Mucosa of descending colon (tissue), 3 donors: ENCODE measurements at regions not wholly inside any gene's neighbourhood (a gene's known extent, or its start where the extent isn't known, plus 50 kb on each side); places are given as distances from the start of the nearest gene placed in this dataset.

Source experiments
- ATAC-seq: fragments of 200-7000 bp; cut with Tn5 transposase; one replicate; pipeline ENCODE4 v1.9.1; 2020; ENCODE audit warnings: mild to moderate bottlenecking, moderate library complexity
- DNase-seq, 3 donors: peaks; one replicate each; pipeline ENCODE4 v3.0.0-alpha.2; 2020
- H3K36me3 ChIP-seq: fragments of 200-600 bp; one replicate; pipeline ENCODE4 v1.8.0; 2021; ENCODE audit warnings: low read depth, mild to moderate bottlenecking
- H3K4me1 ChIP-seq: fragments of 200-600 bp; one replicate; pipeline ENCODE4 v1.8.0; 2021; ENCODE audit warnings: low read depth, mild to moderate bottlenecking
- H3K4me3 ChIP-seq: fragments of 200-600 bp; one replicate; pipeline ENCODE4 v1.8.0; 2021; ENCODE audit warnings: mild to moderate bottlenecking
- H3K9me3 ChIP-seq: fragments of 200-600 bp; one replicate; pipeline ENCODE4 v1.8.0; 2021; ENCODE audit warnings: mild to moderate bottlenecking
- CTCF ChIP-seq: fragments of 200-600 bp; IDR thresholded peaks from one replicate; pipeline ENCODE4 v1.8.0; 2022; ENCODE audit warnings: antibody characterized with exemption, mild to moderate bottlenecking
- intact Hi-C, 2 donors: fragments of 100-400 bp; cut with DNase I in 1 of 2; cut with micrococcal nuclease in 1 of 2; formaldehyde crosslinking; loops; one replicate each; pipeline versions ENCODE4 v1.11.0 to v1.11.1; 2022; cut with DNase I, micrococcal nuclease
- donor health status: DM: no; HTN: no; CAD: no; lungs with moderate emphysema.
- donor health status: DM: no; HTN: no; CAD: no.
- donor health status: DM: no; HTN: yes; CAD: no.

- no peaks in the 10 kb centered on the region for H3K36me3 ChIP-seq
- DNase-seq (no peak), ATAC-seq (no peak)
- H3K4me3 ChIP-seq, result no peak overlapping the region
- intact Hi-C loops, result no loop called here
- H3K4me1 ChIP-seq, result no peaks in the 10 kb centered on the region
- H3K9me3 ChIP-seq, result no peaks in the 10 kb centered on the region
- TF ChIP-seq CTCF, result no peak
Measured at GRCh38 chr22:48808038-48808960, 1019.4 kb downstream of the BRD1 start.

GRCh38 chr22:48807155-48807554 lies 1020.5 kb downstream of the BRD1 start:
- Histone ChIP-seq H3K9me3 (no peaks in the 10 kb centered on the region), H3K4me3 (no peak overlapping the region), H3K4me1 (no peaks in the 10 kb centered on the region), H3K36me3 (no peaks in the 10 kb centered on the region)
- intact Hi-C loops, result no loop called here
- no peak for TF ChIP-seq CTCF
- ATAC-seq, result no peak
- no peak for DNase-seq

DNA sequence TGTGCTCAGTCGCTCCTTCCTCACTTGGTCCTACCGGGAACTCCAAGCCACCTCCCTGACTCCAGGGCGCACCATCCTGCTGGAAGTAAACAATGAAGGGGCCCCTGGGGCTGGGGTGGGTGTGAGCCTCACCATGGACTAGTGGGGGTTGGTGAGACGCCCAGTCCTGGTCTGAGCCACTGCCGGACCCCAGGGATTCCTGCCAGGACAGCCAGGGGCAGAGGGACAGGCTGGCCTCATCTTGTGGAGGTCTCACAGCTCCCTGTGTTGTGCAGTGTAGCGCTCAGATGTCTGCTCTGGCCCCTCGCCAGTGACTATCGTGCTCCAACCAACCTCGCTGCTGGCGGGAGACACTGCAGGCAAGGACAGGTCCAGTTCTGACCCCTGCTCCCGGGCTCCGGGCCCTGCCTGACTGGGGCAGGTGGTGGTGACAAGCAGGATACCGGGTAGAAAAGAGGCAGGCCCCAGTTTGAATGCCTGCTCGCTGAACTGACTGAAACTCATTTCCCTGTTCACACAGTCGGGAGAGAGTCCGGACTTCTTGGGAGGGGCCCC lies 1021.4 kb downstream of the BRD1 start:
- DNase-seq (no peak), ATAC-seq (no peak)
- TF ChIP-seq CTCF, result no peak
- H3K4me3 ChIP-seq, result no peak overlapping the region
- no peaks in the 10 kb centered on the region for H3K4me1 ChIP-seq
- no peaks in the 10 kb centered on the region for H3K9me3 ChIP-seq
- intact Hi-C loops, result no loop called here
- H3K36me3 ChIP-seq, result no peaks in the 10 kb centered on the region

GRCh38 chr22:48805516-48805915 lies 1022.2 kb downstream of the BRD1 start:
- no peak for DNase-seq
- no peak overlapping the region for H3K4me3 ChIP-seq
- no peaks in the 10 kb centered on the region for H3K36me3 ChIP-seq
- no peak for ATAC-seq
- no peak for TF ChIP-seq CTCF
- H3K9me3 ChIP-seq, result no peaks in the 10 kb centered on the region
- intact Hi-C loops, result no loop called here
- no peaks in the 10 kb centered on the region for H3K4me1 ChIP-seq

DNA sequence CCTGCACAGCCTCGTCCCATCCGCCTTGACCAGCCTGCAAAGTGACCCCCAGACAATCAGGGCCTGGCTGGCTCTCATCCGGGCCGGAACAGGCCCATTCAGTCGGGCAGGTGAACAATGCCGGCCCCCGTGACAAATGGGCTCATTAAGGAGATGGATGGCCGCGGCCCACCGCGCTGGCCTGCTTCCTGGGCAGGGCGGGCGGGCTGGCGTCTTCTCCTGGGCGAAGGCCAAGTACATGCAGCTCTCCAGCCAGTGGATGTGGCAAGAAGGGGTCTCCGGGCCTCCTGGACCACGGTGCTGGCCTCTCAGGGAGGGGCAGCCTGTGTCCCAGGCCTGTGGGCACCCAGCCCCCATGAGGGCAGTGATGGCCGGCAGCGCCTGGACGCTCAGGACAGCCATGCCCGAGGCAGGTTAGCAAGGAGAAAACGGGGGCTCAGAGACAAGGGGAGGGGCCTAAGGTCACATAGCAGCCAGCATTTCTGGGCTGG lies 1022.8 kb downstream of the BRD1 start:
- intact Hi-C loops, result no loop called here
- H3K36me3 ChIP-seq, result no peaks in the 10 kb centered on the region
- DNase-seq, result no peak
- no peaks in the 10 kb centered on the region for H3K4me1 ChIP-seq
- no peak for TF ChIP-seq CTCF
- no peak for ATAC-seq
- no peaks in the 10 kb centered on the region for H3K9me3 ChIP-seq
- no peak overlapping the region for H3K4me3 ChIP-seq
